ENCODE measurements at regions not wholly inside any gene's neighbourhood (a gene's known extent, or its start where the extent isn't known, plus 50 kb on each side); places are given as distances from the start of the nearest gene placed in this dataset.

GRCh38 chr1:83673312-83673711 lies 325.6 kb downstream of the TTLL7 start:
- no CpG with 5 or more reads among the region's 1 CpG for WGBS, 2 donors (ENCODE audit: extremely low coverage in 2 of 2, insufficient read length in 2 of 2, insufficient replicate concordance in 1 of 2)
- Histone ChIP-seq H2AFZ (ENCODE audit: low read length) (no peak overlapping the region), H3K4me3 (ENCODE audit: low read length in 2 of 2) (no peak overlapping the region), H3K27me3 (ENCODE audit: control insufficient read depth in 3 of 3, insufficient read depth in 3 of 3, low read depth in 1 of 3, low read length in 3 of 3) (no peaks in the 10 kb centered on the region), H2AK5ac (ENCODE audit: low read depth, low read length) (no peak overlapping the region), H2BK12ac (ENCODE audit: low read length) (no peak overlapping the region), H3K14ac (ENCODE audit: low read length) (no peak overlapping the region), H3K79me1 (ENCODE audit: low read depth, low read length) (no peaks in the 10 kb centered on the region), H3K36me3 (replicated peaks in 1 of 2; ENCODE audit: control insufficient read depth in 2 of 2, insufficient read depth in 2 of 2, low read length in 2 of 2) (no peaks in the 10 kb centered on the region), H2BK120ac (ENCODE audit: low read depth, low read length) (no peak overlapping the region), H3K9me3 (replicated peaks in 1 of 2; ENCODE audit: control insufficient read depth in 2 of 2, insufficient read depth in 1 of 2, low read depth in 1 of 2, low read length in 2 of 2) (peaks cover 0 to 6% of the 10 kb centered on the region in 2 donors), H2BK15ac (ENCODE audit: low read length) (no peak overlapping the region), H3K4me1 (ENCODE audit: control insufficient read depth in 2 of 2, insufficient read depth in 1 of 2, low read depth in 1 of 2, low read length in 2 of 2) (no peaks in the 10 kb centered on the region), H3K9ac (ENCODE audit: low read depth, low read length, poor library complexity) (no peak overlapping the region), H4K8ac (ENCODE audit: low read depth, low read length) (no peak overlapping the region), H3K23ac (ENCODE audit: low read depth, low read length, poor library complexity) (no peak overlapping the region), H3K4me2 (ENCODE audit: insufficient read depth, low read length, poor library complexity, severe bottlenecking) (no peak overlapping the region), H3K18ac (ENCODE audit: low read length) (no peak overlapping the region), H3K27ac (replicated peaks; ENCODE audit: low read length) (no peak overlapping the region), H2BK5ac (ENCODE audit: low read length) (no peak overlapping the region), H3K4ac (ENCODE audit: low read length) (no peak overlapping the region), H4K91ac (ENCODE audit: low read depth, low read length, poor library complexity) (no peak overlapping the region)
- DNase-seq (ENCODE audit: low spot score) = no peak

- no peak overlapping the region for H2BK120ac ChIP-seq (ENCODE audit: low read depth, low read length)
- H3K27ac ChIP-seq (replicated peaks; ENCODE audit: low read length) = no peak overlapping the region
- no peak overlapping the region for H3K9ac ChIP-seq (ENCODE audit: low read depth, low read length, poor library complexity)
- H3K36me3 ChIP-seq (replicated peaks in 1 of 2; ENCODE audit: control insufficient read depth in 2 of 2, insufficient read depth in 2 of 2, low read length in 2 of 2) = no peaks in the 10 kb centered on the region
- no peaks in the 10 kb centered on the region for H3K27me3 ChIP-seq (ENCODE audit: control insufficient read depth in 3 of 3, insufficient read depth in 3 of 3, low read depth in 1 of 3, low read length in 3 of 3)
- H2BK5ac ChIP-seq (ENCODE audit: low read length) = no peak overlapping the region
- H3K79me1 ChIP-seq (ENCODE audit: low read depth, low read length) = no peaks in the 10 kb centered on the region
- no peaks in the 10 kb centered on the region for H3K4me1 ChIP-seq (ENCODE audit: control insufficient read depth in 2 of 2, insufficient read depth in 1 of 2, low read depth in 1 of 2, low read length in 2 of 2)
- no peak overlapping the region for H2AFZ ChIP-seq (ENCODE audit: low read length)
- peaks cover 0 to 6% of the 10 kb centered on the region in 2 donors for H3K9me3 ChIP-seq (replicated peaks in 1 of 2; ENCODE audit: control insufficient read depth in 2 of 2, insufficient read depth in 1 of 2, low read depth in 1 of 2, low read length in 2 of 2)
- H3K14ac ChIP-seq (ENCODE audit: low read length) = no peak overlapping the region
- no peak overlapping the region for H4K8ac ChIP-seq (ENCODE audit: low read depth, low read length)
- H4K91ac ChIP-seq (ENCODE audit: low read depth, low read length, poor library complexity) = no peak overlapping the region
- H2BK12ac ChIP-seq (ENCODE audit: low read length) = no peak overlapping the region
- H3K4me3 ChIP-seq (ENCODE audit: low read length in 2 of 2) = no peak overlapping the region
- no peak overlapping the region for H3K4ac ChIP-seq (ENCODE audit: low read length)
- H3K18ac ChIP-seq (ENCODE audit: low read length) = no peak overlapping the region
- no peak overlapping the region for H3K23ac ChIP-seq (ENCODE audit: low read depth, low read length, poor library complexity)
- H2AK5ac ChIP-seq (ENCODE audit: low read depth, low read length) = no peak overlapping the region
- no peak overlapping the region for H2BK15ac ChIP-seq (ENCODE audit: low read length)
- no peak for DNase-seq (ENCODE audit: low spot score)
- no peak overlapping the region for H3K4me2 ChIP-seq (ENCODE audit: insufficient read depth, low read length, poor library complexity, severe bottlenecking)
These were observed 327.3 kb downstream of the TTLL7 start for GRCh38 chr1:83671586-83671985.

- Histone ChIP-seq H3K14ac (ENCODE audit: low read length) (no peak overlapping the region), H2BK120ac (ENCODE audit: low read depth, low read length) (no peak overlapping the region), H2AK5ac (ENCODE audit: low read depth, low read length) (no peak overlapping the region), H3K4me3 (ENCODE audit: low read length in 2 of 2) (no peak overlapping the region), H3K9ac (ENCODE audit: low read depth, low read length, poor library complexity) (no peak overlapping the region), H4K8ac (ENCODE audit: low read depth, low read length) (no peak overlapping the region), H3K4me2 (ENCODE audit: insufficient read depth, low read length, poor library complexity, severe bottlenecking) (no peak overlapping the region), H3K23ac (ENCODE audit: low read depth, low read length, poor library complexity) (no peak overlapping the region), H3K27me3 (ENCODE audit: control insufficient read depth in 3 of 3, insufficient read depth in 3 of 3, low read depth in 1 of 3, low read length in 3 of 3) (no peaks in the 10 kb centered on the region), H2BK15ac (ENCODE audit: low read length) (no peak overlapping the region), H2BK5ac (ENCODE audit: low read length) (no peak overlapping the region), H3K9me3 (replicated peaks in 1 of 2; ENCODE audit: control insufficient read depth in 2 of 2, insufficient read depth in 1 of 2, low read depth in 1 of 2, low read length in 2 of 2) (peaks cover 0 to 6% of the 10 kb centered on the region in 2 donors), H2BK12ac (ENCODE audit: low read length) (no peak overlapping the region), H3K27ac (replicated peaks; ENCODE audit: low read length) (no peak overlapping the region), H3K4me1 (ENCODE audit: control insufficient read depth in 2 of 2, insufficient read depth in 1 of 2, low read depth in 1 of 2, low read length in 2 of 2) (no peaks in the 10 kb centered on the region), H3K4ac (ENCODE audit: low read length) (no peak overlapping the region), H3K79me1 (ENCODE audit: low read depth, low read length) (no peaks in the 10 kb centered on the region), H3K36me3 (replicated peaks in 1 of 2; ENCODE audit: control insufficient read depth in 2 of 2, insufficient read depth in 2 of 2, low read length in 2 of 2) (no peaks in the 10 kb centered on the region), H2AFZ (ENCODE audit: low read length) (no peak overlapping the region), H4K91ac (ENCODE audit: low read depth, low read length, poor library complexity) (no peak overlapping the region), H3K18ac (ENCODE audit: low read length) (no peak overlapping the region)
- no peak for DNase-seq (ENCODE audit: low spot score)
- WGBS, 2 donors (ENCODE audit: extremely low coverage in 2 of 2, insufficient read length in 2 of 2, insufficient replicate concordance in 1 of 2) = no CpG with 5 or more reads among the region's 2 CpGs
These were observed 327.9 kb downstream of the TTLL7 start for GRCh38 chr1:83670909-83671565.

- Histone ChIP-seq H3K4ac (ENCODE audit: low read length) (no peak overlapping the region), H2BK5ac (ENCODE audit: low read length) (no peak overlapping the region), H3K9me3 (replicated peaks in 1 of 2; ENCODE audit: control insufficient read depth in 2 of 2, insufficient read depth in 1 of 2, low read depth in 1 of 2, low read length in 2 of 2) (no peaks in the 10 kb centered on the region), H3K36me3 (replicated peaks in 1 of 2; ENCODE audit: control insufficient read depth in 2 of 2, insufficient read depth in 2 of 2, low read length in 2 of 2) (no peaks in the 10 kb centered on the region), H3K9ac (ENCODE audit: low read depth, low read length, poor library complexity) (no peak overlapping the region), H3K4me1 (ENCODE audit: control insufficient read depth in 2 of 2, insufficient read depth in 1 of 2, low read depth in 1 of 2, low read length in 2 of 2) (peaks cover 6 to 8% of the 10 kb centered on the region in 2 donors), H4K91ac (ENCODE audit: low read depth, low read length, poor library complexity) (no peak overlapping the region), H4K8ac (ENCODE audit: low read depth, low read length) (no peak overlapping the region), H3K4me2 (ENCODE audit: insufficient read depth, low read length, poor library complexity, severe bottlenecking) (no peak overlapping the region), H3K4me3 (ENCODE audit: low read length in 2 of 2) (no peak overlapping the region), H2AFZ (ENCODE audit: low read length) (peak overlapping the region; percentile 82), H3K27ac (replicated peaks; ENCODE audit: low read length) (no peak overlapping the region), H3K79me1 (ENCODE audit: low read depth, low read length) (no peaks in the 10 kb centered on the region), H3K18ac (ENCODE audit: low read length) (no peak overlapping the region), H3K23ac (ENCODE audit: low read depth, low read length, poor library complexity) (no peak overlapping the region), H3K27me3 (ENCODE audit: control insufficient read depth in 3 of 3, insufficient read depth in 3 of 3, low read depth in 1 of 3, low read length in 3 of 3) (no peaks in the 10 kb centered on the region), H2AK5ac (ENCODE audit: low read depth, low read length) (no peak overlapping the region), H2BK120ac (ENCODE audit: low read depth, low read length) (no peak overlapping the region), H2BK15ac (ENCODE audit: low read length) (no peak overlapping the region), H2BK12ac (ENCODE audit: low read length) (no peak overlapping the region), H3K14ac (ENCODE audit: low read length) (no peak overlapping the region)
- no CpG with 5 or more reads among the region's 5 CpGs for WGBS, 2 donors (ENCODE audit: extremely low coverage in 2 of 2, insufficient read length in 2 of 2, insufficient replicate concordance in 1 of 2)
- no peak for DNase-seq (ENCODE audit: low spot score)
These were observed 357.0 kb downstream of the TTLL7 start for GRCh38 chr1:83641796-83642443.
